ENCODE measurements at regions not wholly inside any gene's neighbourhood (a gene's known extent, or its start where the extent isn't known, plus 50 kb on each side); places are given as distances from the start of the nearest gene placed in this dataset.

DNA sequence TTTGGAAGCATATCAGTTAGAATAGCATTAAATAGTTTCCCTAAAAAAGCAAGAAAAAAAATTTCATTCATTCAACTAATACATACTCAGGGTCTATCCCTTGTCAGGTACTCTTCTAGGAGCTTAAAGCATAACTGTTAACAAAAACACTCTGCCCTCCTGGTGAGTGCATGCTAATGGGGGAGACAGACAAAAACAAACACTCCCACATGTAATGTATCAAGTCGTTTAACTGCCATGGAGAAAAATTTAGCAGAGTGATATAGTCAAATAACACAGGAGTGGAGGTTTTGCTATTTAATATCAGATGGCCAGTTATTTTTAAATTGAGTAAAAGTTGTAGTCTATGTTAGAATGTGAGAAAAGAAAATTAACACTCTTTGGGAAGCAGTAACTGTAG is 254.5 kb upstream of the RARB start:
- TF ChIP-seq, protein P1, sequence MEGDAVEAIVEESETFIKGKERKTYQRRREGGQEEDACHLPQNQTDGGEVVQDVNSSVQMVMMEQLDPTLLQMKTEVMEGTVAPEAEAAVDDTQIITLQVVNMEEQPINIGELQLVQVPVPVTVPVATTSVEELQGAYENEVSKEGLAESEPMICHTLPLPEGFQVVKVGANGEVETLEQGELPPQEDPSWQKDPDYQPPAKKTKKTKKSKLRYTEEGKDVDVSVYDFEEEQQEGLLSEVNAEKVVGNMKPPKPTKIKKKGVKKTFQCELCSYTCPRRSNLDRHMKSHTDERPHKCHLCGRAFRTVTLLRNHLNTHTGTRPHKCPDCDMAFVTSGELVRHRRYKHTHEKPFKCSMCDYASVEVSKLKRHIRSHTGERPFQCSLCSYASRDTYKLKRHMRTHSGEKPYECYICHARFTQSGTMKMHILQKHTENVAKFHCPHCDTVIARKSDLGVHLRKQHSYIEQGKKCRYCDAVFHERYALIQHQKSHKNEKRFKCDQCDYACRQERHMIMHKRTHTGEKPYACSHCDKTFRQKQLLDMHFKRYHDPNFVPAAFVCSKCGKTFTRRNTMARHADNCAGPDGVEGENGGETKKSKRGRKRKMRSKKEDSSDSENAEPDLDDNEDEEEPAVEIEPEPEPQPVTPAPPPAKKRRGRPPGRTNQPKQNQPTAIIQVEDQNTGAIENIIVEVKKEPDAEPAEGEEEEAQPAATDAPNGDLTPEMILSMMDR (IDR thresholded peaks at IDR 0.05) = no peak
- no peak for TF ChIP-seq POLR2A (IDR thresholded peaks at IDR 0.05)
